Motor neuron (in vitro differentiated cells): ENCODE measurements at regions not wholly inside any gene's neighbourhood (a gene's known extent, or its start where the extent isn't known, plus 50 kb on each side); places are given as distances from the start of the nearest gene placed in this dataset.
A peak's percentile ranks its signal among the peaks of the same experiment; 100 is the strongest.

Experiments used
- ATAC-seq, 8 experiments: fragments of 200-7000 bp; cut with Tn5 transposase; replicated peaks in 6 of 8; 2 replicates each; pipeline ENCODE4 v1.8.0; 2021; ENCODE audit warnings: mild to moderate bottlenecking in 8 of 8, moderate library complexity in 8 of 8
- H3K27ac ChIP-seq, 2 donors: fragments of 250-450 bp; sonication (Bioruptor Pico); 2 replicates each; pipeline ENCODE4 v1.9.0; 2021; ENCODE audit warnings: antibody characterized with exemption in 2 of 2, mild to moderate bottlenecking in 2 of 2, moderate library complexity in 1 of 2
- H3K4me1 ChIP-seq, 2 donors: fragments of 250-450 bp; sonication (Bioruptor Pico); replicated peaks in 1 of 2; 2 replicates each; pipeline ENCODE4 v1.6.1; 2021; ENCODE audit warnings: antibody characterized with exemption in 2 of 2, mild to moderate bottlenecking in 2 of 2, moderate library complexity in 1 of 2
- H3K4me3 ChIP-seq, 5 donors: fragments of 250-450 bp; sonication (Bioruptor Pico); 2 replicates each; pipeline ENCODE4 v1.9.0; 2021; ENCODE audit warnings: antibody characterized with exemption in 5 of 5, mild to moderate bottlenecking in 5 of 5, moderate library complexity in 4 of 5
- WGBS, 10 experiments: fragments of 450-650 bp; shearing (Covaris generic); methylation state at CpG; one replicate each; pipeline ENCODE4 v1.0.0; 2022; 5-methylcytosine and 5-hydroxymethylcytosine counted together
- in situ Hi-C, 9 experiments: fragments of 400-800 bp; cut with MboI; loops; one replicate each; pipeline ENCODE4 v1.15.0; 2021; ENCODE audit warnings: low sequenced_read_pairs in 9 of 9, low pct_unique_long_range_greater_than_20kb in 2 of 9; ENCODE audit not compliant: unreplicated experiment in 9 of 9

DNA sequence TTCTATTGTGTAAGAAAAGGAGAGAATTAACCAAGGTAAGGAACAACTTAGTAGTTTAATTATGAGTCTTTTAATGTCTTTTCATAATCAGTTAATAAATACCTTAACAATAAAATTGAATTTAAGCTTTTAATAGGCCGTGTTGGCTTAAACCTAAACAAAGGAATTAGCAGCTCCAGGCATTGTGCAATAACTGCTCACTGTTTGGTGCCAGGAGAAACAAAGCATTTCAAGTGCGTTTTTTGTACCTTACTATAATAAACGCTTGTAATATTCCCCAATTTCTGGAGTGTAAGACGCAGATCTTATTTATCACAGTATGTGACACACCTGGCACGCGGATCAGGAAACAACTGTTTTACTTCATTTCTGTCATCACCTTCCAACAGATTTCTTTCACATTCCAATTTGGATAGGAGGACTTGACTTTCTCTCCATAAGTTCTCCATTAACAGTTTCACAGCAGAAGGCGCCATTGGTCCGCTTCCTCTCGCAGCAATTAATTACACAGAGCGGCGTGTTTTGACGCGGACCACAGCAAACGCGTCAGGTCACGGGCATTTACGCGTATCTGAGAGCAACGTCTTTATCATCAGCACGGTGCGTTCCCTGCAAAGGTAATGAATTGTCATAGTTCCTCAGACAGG is 335.8 kb upstream of the NT5E start:
- Histone ChIP-seq H3K4me3 (no peak overlapping the region), H3K27ac (no peak overlapping the region), H3K4me1 (peaks cover 6 to 17% of the 10 kb centered on the region in 2 donors)
- in situ Hi-C loops, result loop anchor here in 1 of 9 experiments (25.0 kb wide), 1 partner anchor 352 kb away; the partner anchor contains the start of gene TBX18
- ATAC-seq, result peak in 5 of 8 experiments; percentile 33 to 82 (median 60)
- 3 to 92% (median 76%) methylated on average over 2 to 21 of the region's 21 CpGs for WGBS, 10 experiments

DNA sequence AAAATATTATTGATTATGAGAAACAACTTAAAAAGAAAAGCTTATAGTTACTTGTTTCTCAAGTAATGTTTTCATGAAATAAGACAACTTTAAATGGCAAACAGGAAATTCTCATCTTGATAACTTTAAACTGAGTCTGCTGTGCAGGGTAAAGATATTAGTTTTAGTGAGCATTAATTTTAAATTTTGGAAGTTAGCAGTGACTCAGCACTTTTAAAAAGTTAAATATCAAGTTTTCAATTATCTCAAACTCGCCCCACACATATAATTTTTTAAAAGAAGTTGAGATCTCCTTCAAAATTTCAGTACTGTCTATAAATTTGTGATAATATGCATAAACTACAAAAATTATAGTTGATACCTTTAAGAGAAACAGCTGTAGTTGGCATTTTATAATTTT is 337.3 kb upstream of the NT5E start:
- no peak for ATAC-seq
- Histone ChIP-seq H3K27ac (no peak overlapping the region), H3K4me3 (no peak overlapping the region), H3K4me1 (peaks cover 6 to 9% of the 10 kb centered on the region in 2 donors)
- in situ Hi-C loops, result loop anchor here in 1 of 9 experiments (25.0 kb wide), 1 partner anchor 350 kb away; the partner anchor contains the start of gene TBX18
- 85 to 100% (median 100%) methylated on average over 1 of the region's 1 CpG; no CpG with 5 or more reads in 1 of the 10 experiments for WGBS, 10 experiments

DNA sequence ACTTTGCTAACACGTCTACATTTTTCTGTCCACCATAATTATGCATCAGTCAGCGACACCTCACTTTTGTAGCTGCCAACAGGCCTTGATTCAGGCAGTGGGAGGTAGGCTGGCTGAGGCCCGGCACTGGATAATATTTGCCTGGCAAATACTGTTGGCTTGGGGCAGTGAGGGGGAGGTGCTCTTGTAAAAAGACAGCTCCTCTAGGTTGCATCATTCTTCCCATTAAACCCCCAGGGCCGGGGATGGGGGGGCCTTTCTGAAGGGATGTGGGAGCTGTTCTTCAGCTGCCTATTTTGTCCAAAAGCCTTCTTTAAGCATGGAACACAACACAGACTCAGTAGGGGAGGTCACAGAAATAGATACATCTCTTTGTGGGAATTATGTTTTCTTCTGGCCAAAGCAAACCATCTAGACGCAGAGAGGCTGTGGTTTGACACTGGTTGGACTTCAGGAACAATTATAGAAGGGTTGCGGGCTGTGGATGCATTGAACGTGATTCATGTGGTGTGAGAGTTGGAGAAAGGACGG is 338.3 kb upstream of the NT5E start:
- peak in 2 of 8 experiments; percentile 25 to 78 for ATAC-seq
- Histone ChIP-seq H3K27ac (no peak overlapping the region), H3K4me3 (no peak overlapping the region), H3K4me1 (peaks cover 6 to 9% of the 10 kb centered on the region in 2 donors)
- in situ Hi-C loops, result loop anchor here in 1 of 9 experiments (25.0 kb wide), 1 partner anchor 349 kb away; the partner anchor contains the start of gene TBX18
- WGBS, 10 experiments, result 20 to 100% (median 50%) methylated on average over 1 to 5 of the region's 8 CpGs

DNA sequence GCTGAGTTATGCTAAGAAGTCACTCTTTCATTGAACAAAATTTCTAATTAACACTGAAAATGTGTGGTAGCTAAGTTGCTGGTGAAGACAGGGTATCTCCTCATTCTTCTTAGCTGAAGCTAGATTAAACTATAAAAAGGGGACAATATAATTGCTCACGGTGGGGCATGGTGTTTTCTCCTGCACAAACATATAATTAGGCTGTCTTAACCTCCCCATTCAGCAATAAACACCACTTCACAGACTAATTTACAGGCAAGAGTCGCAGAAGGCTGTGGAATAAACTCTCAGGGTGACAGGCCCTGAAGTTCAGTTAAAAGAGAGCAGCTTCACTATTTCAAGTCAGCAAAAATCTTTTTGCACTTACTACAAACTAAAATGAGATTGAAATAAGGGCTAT is 338.9 kb upstream of the NT5E start:
- in situ Hi-C loops, result loop anchor here in 1 of 9 experiments (25.0 kb wide), 1 partner anchor 349 kb away; the partner anchor contains the start of gene TBX18
- 0 to 100% (median 97%) methylated on average over 1 to 2 of the region's 2 CpGs; no CpG with 5 or more reads in 2 of the 10 experiments for WGBS, 10 experiments
- H3K4me1 ChIP-seq, result peaks cover 6 to 9% of the 10 kb centered on the region in 2 donors
- H3K27ac ChIP-seq, result no peak overlapping the region
- ATAC-seq, result no peak
- no peak overlapping the region for H3K4me3 ChIP-seq

DNA sequence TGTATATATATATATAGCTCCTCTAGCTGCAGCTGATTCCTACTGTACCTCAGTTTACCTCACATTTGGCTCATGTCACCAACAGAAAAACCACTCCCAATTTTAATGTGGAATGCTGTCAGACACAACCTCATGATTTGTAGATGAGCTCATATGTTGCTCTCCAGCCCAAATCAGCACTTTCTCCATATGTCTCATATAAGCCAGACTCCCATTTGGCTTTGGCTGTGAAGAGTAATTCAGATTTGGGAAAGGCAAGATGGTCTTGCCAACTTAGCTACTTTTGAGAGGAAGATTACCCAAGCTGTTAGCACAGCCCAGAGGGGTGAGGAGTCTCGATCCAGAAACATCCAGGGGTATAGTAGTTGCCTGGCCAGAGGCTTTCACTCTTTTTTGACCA is 342.2 kb upstream of the NT5E start:
- in situ Hi-C loops, result loop anchor here in 1 of 9 experiments (25.0 kb wide), 1 partner anchor 345 kb away; the partner anchor contains the start of gene TBX18
- H3K27ac ChIP-seq, result no peak overlapping the region
- no peak overlapping the region for H3K4me3 ChIP-seq
- no peak for ATAC-seq
- whole genome bisulfite sequencing, 10 experiments, result 0 to 83% (median 63%) methylated on average over 1 of the region's 1 CpG; no CpG with 5 or more reads in 7 of the 10 experiments
- peaks cover 2 to 9% of the 10 kb centered on the region in 2 donors for H3K4me1 ChIP-seq

DNA sequence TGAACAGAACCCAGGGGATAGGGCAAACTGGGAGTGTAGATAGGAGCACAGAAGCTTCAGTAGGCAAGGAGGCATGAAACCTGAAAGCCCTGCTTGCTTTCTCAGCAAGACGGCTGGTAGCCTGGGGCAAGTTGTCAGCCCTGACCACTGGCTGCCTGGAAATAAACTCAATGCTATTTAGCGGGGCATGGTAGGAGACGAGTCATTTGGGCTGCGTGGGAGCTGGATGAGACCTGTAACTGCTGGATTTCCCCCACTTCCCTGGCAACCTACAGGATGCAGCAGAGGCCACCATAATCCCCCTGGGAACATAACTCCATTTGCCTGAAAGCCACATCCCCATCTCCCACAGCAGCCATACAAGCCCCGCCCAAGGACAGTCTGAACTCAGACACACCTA is 332.6 kb upstream of the TBX18 start:
- WGBS, 10 experiments, result 40 to 84% (median 83%) methylated on average over 1 to 4 of the region's 5 CpGs; no CpG with 5 or more reads in 5 of the 10 experiments
- no peak for ATAC-seq

DNA sequence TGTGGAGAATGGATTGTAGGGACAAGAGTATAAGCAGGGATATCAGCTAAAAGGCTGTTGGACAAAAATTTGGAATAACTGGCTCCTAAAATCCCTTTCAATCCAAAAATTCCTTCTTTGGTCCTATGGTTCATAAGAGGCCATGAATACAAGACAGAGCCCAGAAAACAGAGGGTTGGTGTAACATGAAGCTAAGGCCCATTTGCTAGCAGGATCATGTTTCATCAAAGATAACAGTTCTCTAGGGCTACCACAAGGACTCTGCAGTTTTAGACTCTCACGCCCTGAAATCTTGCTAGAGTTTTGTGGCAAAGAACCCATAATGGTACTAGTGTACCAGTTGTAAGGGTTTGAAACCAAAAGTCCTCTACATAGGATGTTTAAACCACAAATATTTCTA is 327.8 kb upstream of the TBX18 start:
- 20 to 80% (median 60%) methylated on average over 1 of the region's 1 CpG; no CpG with 5 or more reads in 3 of the 10 experiments for WGBS, 10 experiments
- in situ Hi-C loops, result no loop called here
- no peak overlapping the region for H3K4me3 ChIP-seq
- H3K27ac ChIP-seq, result no peak overlapping the region
- ATAC-seq, result peak in 1 of 8 experiments; percentile 55
- H3K4me1 ChIP-seq, result no peaks in the 10 kb centered on the region

More for the DNA sequence above, 332.6 kb upstream of the TBX18 start:
- Histone ChIP-seq H3K4me1 (no peaks in the 10 kb centered on the region), H3K4me3 (no peak overlapping the region), H3K27ac (no peak overlapping the region)
- in situ Hi-C loops, result no loop called here

DNA sequence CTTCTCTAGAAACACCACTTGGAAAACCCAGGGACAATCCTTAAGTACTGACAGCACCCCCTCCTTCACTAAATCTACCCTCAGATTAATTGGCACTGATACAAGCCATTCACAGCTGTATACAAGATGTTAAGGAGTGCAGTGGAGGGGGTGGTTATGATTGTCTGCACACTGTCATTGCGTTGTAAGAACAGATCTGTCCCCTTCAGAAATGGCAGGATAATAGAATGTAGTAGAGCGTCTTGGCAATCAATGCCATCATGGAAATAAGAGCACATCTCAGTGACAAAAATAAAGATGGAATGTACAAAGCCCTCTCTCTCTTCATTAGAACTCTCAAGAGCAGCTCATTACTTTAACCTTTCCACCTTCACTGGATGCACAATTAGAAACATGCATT is 324.9 kb upstream of the TBX18 start:
- no peak for ATAC-seq
- in situ Hi-C loops, result no loop called here
- WGBS, 10 experiments, result 60 to 100% (median 85%) methylated on average over 1 to 2 of the region's 2 CpGs; no CpG with 5 or more reads in 4 of the 10 experiments

DNA sequence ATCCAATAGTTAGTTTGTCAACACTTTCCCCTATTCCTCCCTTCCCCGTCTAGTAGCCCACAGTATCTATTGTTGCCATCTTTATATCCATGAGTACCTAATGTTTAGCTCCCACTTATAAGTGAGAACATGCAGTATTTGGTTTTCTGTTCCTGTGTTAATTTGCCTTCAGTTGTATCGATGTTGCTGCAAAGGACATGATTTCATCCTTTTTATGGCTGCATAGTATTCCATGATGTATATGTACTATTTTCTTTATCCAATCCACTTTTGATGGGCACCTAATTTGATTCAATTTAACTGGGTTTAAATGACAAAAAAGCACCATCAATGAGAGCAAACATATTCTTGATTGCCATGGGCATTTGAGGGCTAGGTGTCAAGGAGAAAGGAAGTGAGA is 321.5 kb upstream of the TBX18 start:
- no peak overlapping the region for H3K4me3 ChIP-seq
- ATAC-seq, result no peak
- in situ Hi-C loops, result no loop called here
- H3K4me1 ChIP-seq, result no peaks in the 10 kb centered on the region
- WGBS, 10 experiments, result 63 to 100% (median 100%) methylated on average over 1 to 2 of the region's 2 CpGs; no CpG with 5 or more reads in 2 of the 10 experiments
- H3K27ac ChIP-seq, result no peak overlapping the region

More for the DNA sequence above, 324.9 kb upstream of the TBX18 start:
- H3K4me1 ChIP-seq, result no peaks in the 10 kb centered on the region
- no peak overlapping the region for H3K4me3 ChIP-seq
- H3K27ac ChIP-seq, result no peak overlapping the region

DNA sequence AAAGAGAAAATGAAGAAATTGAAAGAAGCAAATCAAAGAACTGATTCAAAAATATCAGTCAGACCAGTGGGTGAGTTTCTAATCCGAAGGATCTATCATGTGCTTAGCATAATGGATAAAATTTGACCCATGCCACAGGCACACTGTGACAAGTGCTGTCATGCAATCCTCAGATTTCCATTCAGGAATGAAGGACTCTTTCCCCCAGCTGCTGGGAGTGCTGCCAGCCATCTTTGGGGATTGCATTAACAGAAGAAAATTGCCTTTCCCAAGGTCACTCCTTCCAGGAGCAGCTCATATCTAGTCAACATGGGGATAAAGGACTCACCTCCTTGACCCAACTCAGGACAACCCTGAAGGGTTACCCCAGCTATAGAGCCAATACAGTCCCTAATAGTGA is 316.7 kb upstream of the TBX18 start:
- H3K4me3 ChIP-seq, result no peak overlapping the region
- in situ Hi-C loops, result no loop called here
- WGBS, 10 experiments, result 33 to 86% (median 73%) methylated on average over 1 of the region's 1 CpG; no CpG with 5 or more reads in 2 of the 10 experiments
- peaks cover 0 to 4% of the 10 kb centered on the region in 2 donors for H3K4me1 ChIP-seq
- no peak for ATAC-seq
- H3K27ac ChIP-seq, result no peak overlapping the region

DNA sequence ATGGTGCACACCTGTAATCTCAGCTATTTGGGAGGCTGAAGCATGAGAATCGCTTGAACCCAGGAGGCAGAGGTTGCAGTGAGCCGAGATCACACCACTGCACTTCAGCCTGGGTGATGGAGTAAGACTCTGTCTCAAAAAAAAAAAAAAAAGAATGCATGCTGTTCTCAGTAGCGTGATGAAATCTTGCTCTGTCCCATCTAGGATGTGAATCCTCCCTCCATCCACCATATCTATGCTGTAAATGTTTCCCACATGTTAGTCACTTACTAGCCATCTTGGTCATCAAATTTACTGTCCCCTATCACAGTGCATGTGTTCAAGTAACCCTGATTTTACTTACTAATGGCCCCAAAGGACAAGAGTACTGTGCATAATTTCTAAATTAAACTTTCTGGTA is 315.4 kb upstream of the TBX18 start:
- in situ Hi-C loops, result no loop called here
- Histone ChIP-seq H3K4me1 (peaks cover 0 to 4% of the 10 kb centered on the region in 2 donors), H3K27ac (no peak overlapping the region), H3K4me3 (no peak overlapping the region)
- WGBS, 10 experiments, result 40 to 92% (median 81%) methylated on average over 1 to 3 of the region's 3 CpGs; no CpG with 5 or more reads in 4 of the 10 experiments
- ATAC-seq, result no peak

DNA sequence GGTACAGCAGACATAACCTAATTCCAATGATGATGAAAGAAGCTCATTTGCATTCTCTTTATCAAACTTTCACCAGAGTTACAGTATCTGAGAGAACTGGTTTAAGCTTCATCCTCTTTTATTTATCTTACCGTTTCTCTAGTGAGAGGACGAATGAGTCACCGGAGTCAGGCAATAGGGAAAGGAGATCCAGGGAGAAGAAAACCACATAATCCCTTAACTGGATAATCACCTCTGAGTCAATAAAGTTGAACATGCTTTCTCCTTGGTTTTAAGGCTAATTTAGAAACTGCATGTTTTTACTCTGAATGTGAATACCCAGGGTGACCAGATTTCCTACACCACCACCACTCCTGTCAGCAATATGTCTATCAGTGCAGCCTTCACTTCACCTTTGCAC is 313.7 kb upstream of the TBX18 start:
- ATAC-seq, result peak in 6 of 8 experiments; percentile 39 to 91 (median 76)
- in situ Hi-C loops, result no loop called here
- Histone ChIP-seq H3K4me1 (peaks cover 0 to 4% of the 10 kb centered on the region in 2 donors), H3K27ac (no peak overlapping the region), H3K4me3 (no peak overlapping the region)
- WGBS, 10 experiments, result 8 to 94% (median 61%) methylated on average over 1 to 3 of the region's 3 CpGs; no CpG with 5 or more reads in 2 of the 10 experiments

DNA sequence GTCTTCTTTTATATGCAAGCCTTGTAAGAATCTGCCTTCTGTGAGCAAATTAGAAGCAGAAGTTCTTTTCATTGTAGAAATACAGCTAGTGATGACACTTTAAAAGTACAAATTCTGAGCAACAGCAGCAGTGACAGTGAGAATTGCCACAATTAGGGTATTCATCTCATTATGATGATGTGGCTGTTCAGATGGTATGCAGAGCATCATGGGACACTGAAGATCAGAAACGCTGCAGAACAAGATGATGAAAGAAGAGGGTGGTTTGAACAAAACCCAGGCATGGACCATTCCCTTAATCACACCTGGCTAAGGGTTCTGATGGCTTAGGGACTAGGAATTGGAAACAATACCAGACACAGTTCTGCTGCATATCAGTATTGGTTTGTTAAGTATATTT is 312.7 kb upstream of the TBX18 start:
- H3K4me3 ChIP-seq, result no peak overlapping the region
- WGBS, 10 experiments, result 0 to 42% (median 20%) methylated on average over 1 of the region's 1 CpG; no CpG with 5 or more reads in 3 of the 10 experiments
- in situ Hi-C loops, result no loop called here
- H3K4me1 ChIP-seq, result peaks cover 0 to 4% of the 10 kb centered on the region in 2 donors
- no peak overlapping the region for H3K27ac ChIP-seq
- peak in 6 of 8 experiments; percentile 23 to 88 (median 66) for ATAC-seq
